PC-9 (cell line): ENCODE measurements at regions not wholly inside any gene's neighbourhood (a gene's known extent, or its start where the extent isn't known, plus 50 kb on each side); places are given as distances from the start of the nearest gene placed in this dataset.

Experiments used
- BruUV-seq: library from RNA; stranded (reverse); fragments of 400-500 nt; replicated peaks from 2 replicates; lab custom pipeline; 2021; lab: Mats Ljungman, UMichigan
- CTCF ChIA-PET: fragments of 300-600 bp; sonication (Branson Sonifier 250); formaldehyde crosslinking; loops from one replicate; lab custom pipeline; 2022; ENCODE audit warnings: antibody characterized with exemption; lab: Charles Lee
- POLR2A ChIA-PET: fragments of 300-600 bp; sonication (Branson Sonifier 250); formaldehyde crosslinking; loops from one replicate; lab custom pipeline; 2022; ENCODE audit warnings: antibody characterized with exemption; ENCODE audit not compliant: unreplicated experiment; lab: Charles Lee
- DNase-seq, 2 experiments: peaks; one replicate each; pipeline versions ENCODE4 v3.0.0 to v3.0.0-alpha.2; 2015 to 2022; ENCODE audit warnings: mixed read lengths in 1 of 2
- H2AFZ ChIP-seq: fragments of 200-600 bp; sonication (generic); 2 replicates; pipeline ENCODE4 v1.8.1; 2017; ENCODE audit warnings: antibody characterized with exemption
- H3F3A ChIP-seq: fragments of 200-600 bp; sonication (generic); 2 replicates; pipeline ENCODE4 v1.8.1; 2017; ENCODE audit warnings: antibody characterized with exemption, mild to moderate bottlenecking, low read depth; ENCODE audit not compliant: insufficient read depth
- H3K27ac ChIP-seq: fragments of 200-600 bp; sonication (generic); 2 replicates; pipeline ENCODE4 v1.6.1; 2016; ENCODE audit warnings: mixed run types
- H3K27me3 ChIP-seq: fragments of 200-600 bp; sonication (generic); 2 replicates; pipeline ENCODE4 v1.6.1; 2016; ENCODE audit warnings: low read depth, mixed run types; ENCODE audit not compliant: insufficient read depth
- H3K36me3 ChIP-seq: fragments of 200-600 bp; sonication (generic); 2 replicates; pipeline ENCODE4 v1.6.1; 2016; ENCODE audit warnings: low read depth, mixed run types
- H3K4me1 ChIP-seq: fragments of 200-600 bp; sonication (generic); replicated peaks from 2 replicates; pipeline ENCODE4 v1.6.1; 2016; ENCODE audit warnings: mixed run types; ENCODE audit not compliant: insufficient read depth
- H3K4me2 ChIP-seq: fragments of 200-600 bp; sonication (generic); 2 replicates; pipeline ENCODE4 v1.6.1; 2017; ENCODE audit warnings: mixed run types
- H3K4me3 ChIP-seq: fragments of 200-600 bp; sonication (generic); 2 replicates; pipeline ENCODE4 v1.6.1; 2016; ENCODE audit warnings: mixed run types
- H3K79me2 ChIP-seq: fragments of 200-600 bp; sonication (generic); 2 replicates; pipeline ENCODE4 v1.6.1; 2017; ENCODE audit warnings: low read depth, mixed run types
- H3K9me2 ChIP-seq: fragments of 200-600 bp; sonication (generic); 2 replicates; pipeline ENCODE4 v1.8.1; 2017; ENCODE audit warnings: mild to moderate bottlenecking; ENCODE audit not compliant: insufficient read depth
- H3K9me3 ChIP-seq: fragments of 200-600 bp; sonication (generic); 2 replicates; pipeline ENCODE4 v1.8.1; 2016; ENCODE audit warnings: low read depth; ENCODE audit not compliant: insufficient read depth
- H4K20me1 ChIP-seq: fragments of 200-600 bp; sonication (generic); 2 replicates; pipeline ENCODE4 v1.8.1; 2017; ENCODE audit not compliant: insufficient read depth
- CTCF ChIP-seq: fragments of 200-600 bp; sonication (generic); conservative IDR thresholded peaks from 2 replicates; pipeline ENCODE4 v1.6.1; 2017; ENCODE audit warnings: mixed run types, antibody characterized with exemption, mild to moderate bottlenecking, moderate library complexity
- EZH2 ChIP-seq: fragments of 200-600 bp; sonication (generic); IDR thresholded peaks from 2 replicates; pipeline ENCODE4 v1.8.0; 2017; ENCODE audit warnings: antibody characterized with exemption, low read depth
- intact Hi-C: fragments of 100-400 bp; cut with micrococcal nuclease; formaldehyde crosslinking; loops from one replicate; pipeline ENCODE4 v1.10.0; 2022; ENCODE audit not compliant: unreplicated experiment

- Histone ChIP-seq H3K4me2 (no peak overlapping the region), H3K36me3 (no peaks in the 10 kb centered on the region), H3F3A (no peaks in the 10 kb centered on the region), H3K9me2 (no peaks in the 10 kb centered on the region), H3K4me1 (no peaks in the 10 kb centered on the region), H3K27me3 (no peaks in the 10 kb centered on the region), H3K79me2 (no peaks in the 10 kb centered on the region), H3K4me3 (no peak overlapping the region), H2AFZ (no peak overlapping the region), H3K27ac (no peak overlapping the region), H4K20me1 (no peaks in the 10 kb centered on the region), H3K9me3 (no peaks in the 10 kb centered on the region)
- intact Hi-C loops, result no loop called here
- CTCF ChIA-PET, result no interaction called here
- POLR2A ChIA-PET, result no interaction called here
- DNase-seq, result no peak
- TF ChIP-seq CTCF, result no peak; the same call in 1 of the 2 replicates
- TF ChIP-seq EZH2, result no peak
- BruUV-seq, result no TSS peak
Observed at GRCh38 chr4:63578383-63578782, 830.9 kb downstream of the TECRL start.

DNA sequence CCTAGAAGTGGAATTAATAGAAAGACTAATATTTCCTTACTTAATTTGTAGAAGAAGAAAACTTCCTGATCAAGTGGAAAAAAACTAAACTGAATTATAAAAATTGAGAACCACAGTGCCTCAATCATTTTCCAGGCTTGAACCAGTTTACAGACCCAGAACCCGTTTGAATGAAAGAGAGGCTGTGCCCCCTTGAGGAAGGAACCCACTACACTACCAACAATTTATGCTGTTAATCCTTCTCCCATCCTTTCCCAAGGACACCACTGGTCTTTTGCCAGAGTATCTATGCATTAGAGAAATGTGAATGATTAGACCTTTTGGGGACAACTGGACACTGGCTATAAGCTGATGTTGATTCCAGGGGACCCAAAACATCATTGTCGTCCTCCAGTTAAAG is 842.6 kb downstream of the TECRL start:
- intact Hi-C loops, result no loop called here
- Histone ChIP-seq H3K36me3 (no peaks in the 10 kb centered on the region), H3K79me2 (no peaks in the 10 kb centered on the region), H3K27me3 (no peaks in the 10 kb centered on the region), H3K9me3 (no peaks in the 10 kb centered on the region), H3K4me2 (no peak overlapping the region), H4K20me1 (no peaks in the 10 kb centered on the region), H3F3A (no peaks in the 10 kb centered on the region), H2AFZ (no peak overlapping the region), H3K4me3 (no peak overlapping the region), H3K9me2 (no peaks in the 10 kb centered on the region), H3K27ac (no peak overlapping the region), H3K4me1 (no peaks in the 10 kb centered on the region)
- no TSS peak for BruUV-seq
- ChIA-PET POLR2A (no interaction called here), CTCF (no interaction called here)
- no peak for DNase-seq
- TF ChIP-seq CTCF (no peak), EZH2 (no peak)

GRCh38 chr4:63563288-63564014 is 845.8 kb downstream of the TECRL start:
- intact Hi-C loops, result no loop called here
- no TSS peak for BruUV-seq
- Histone ChIP-seq H3K27me3 (no peaks in the 10 kb centered on the region), H3K36me3 (no peaks in the 10 kb centered on the region), H3K9me3 (no peaks in the 10 kb centered on the region), H3K4me2 (no peak overlapping the region), H2AFZ (no peak overlapping the region), H3K4me3 (no peak overlapping the region), H3K79me2 (no peaks in the 10 kb centered on the region), H3K27ac (no peak overlapping the region), H4K20me1 (no peaks in the 10 kb centered on the region), H3F3A (no peaks in the 10 kb centered on the region), H3K4me1 (no peaks in the 10 kb centered on the region), H3K9me2 (no peaks in the 10 kb centered on the region)
- TF ChIP-seq CTCF (no peak; the same call in 1 of the 2 replicates), EZH2 (no peak)
- ChIA-PET CTCF (no interaction called here), POLR2A (interaction anchor here (0.5 kb wide), 1 partner anchor 39 kb away, joined by 4 read pairs; no protein-coding TSS in a partner anchor)
- no peak for DNase-seq
